HCT116 (cell line): ENCODE measurements at regions not wholly inside any gene's neighbourhood (a gene's known extent, or its start where the extent isn't known, plus 50 kb on each side); places are given as distances from the start of the nearest gene placed in this dataset.

Source experiments
- ATAC-seq: fragments of 200-7000 bp; cut with Tn5 transposase; 2 replicates; pipeline ENCODE4 v1.9.1; 2020; ENCODE audit warnings: mild to moderate bottlenecking, moderate library complexity
- BruUV-seq: library from RNA; stranded (reverse); fragments of 400-500 nt; replicated peaks from 2 replicates; lab custom pipeline; 2021; lab: Mats Ljungman, UMichigan
- CTCF ChIA-PET: fragments of 300-600 bp; sonication (Branson Sonifier 250); formaldehyde crosslinking; loops from one replicate; lab custom pipeline; 2021; ENCODE audit warnings: antibody characterized with exemption; lab: Charles Lee
- POLR2A ChIA-PET: fragments of 300-600, 350-600 bp; sonication (Branson Sonifier 250); formaldehyde crosslinking; loops from one replicate; lab custom pipeline; 2021; ENCODE audit warnings: antibody characterized with exemption; lab: Charles Lee
- RAD21 ChIA-PET, 2 experiments: fragments of 300-600 bp; sonication (Branson Sonifier 250); formaldehyde crosslinking; loops; one replicate each; lab custom pipeline; 2023; ENCODE audit warnings: low total read pairs in 2 of 2; ENCODE audit not compliant: uncharacterized antibody in 2 of 2, unreplicated experiment in 2 of 2, low non-redundant PET in 1 of 2; lab: Charles Lee
- DNase-seq: peaks from one replicate; pipeline ENCODE4 v3.0.0-alpha.2; 2010; ENCODE audit warnings: low read depth, low spot score
- H2AFZ ChIP-seq: fragments of 200-600 bp; shearing (Covaris generic), sonication (generic); 2 replicates; pipeline ENCODE4 v1.6.1; 2017; ENCODE audit warnings: low read depth, mixed run types, mixed read lengths, antibody characterized with exemption, low read length; ENCODE audit not compliant: poor library complexity, severe bottlenecking
- H3K27ac ChIP-seq: 2 replicates; pipeline ENCODE4 v1.5.1; 2012; ENCODE audit warnings: low read depth, low read length
- H3K27me3 ChIP-seq: fragments of 200-600 bp; sonication (generic); 2 replicates; pipeline ENCODE4 v1.6.1; 2016; ENCODE audit warnings: mixed run types, low read length, mixed read lengths; ENCODE audit not compliant: insufficient read depth
- H3K36me3 ChIP-seq, 2 experiments: fragments of 200-500 bp in 1 of 2; fragments of 200-600 bp in 1 of 2; sonication (Bioruptor generic) in 1 of 2; sonication (generic) in 1 of 2; 2 replicates each; pipeline versions ENCODE4 v1.5.1 to v1.6.1; 2014 to 2016; ENCODE audit warnings: low read length in 2 of 2, inconsistent platforms in 1 of 2, mixed read lengths in 1 of 2, mixed run types in 1 of 2; ENCODE audit not compliant: insufficient read depth in 2 of 2, control insufficient read depth in 1 of 2
- H3K4me1 ChIP-seq, 2 experiments: fragments of 200-600 bp in 1 of 2; sonication (generic) in 1 of 2; 2 replicates each; pipeline versions ENCODE4 v1.5.1 to v1.6.1; 2012 to 2017; ENCODE audit warnings: low read length in 2 of 2, inconsistent platforms in 1 of 2, mild to moderate bottlenecking in 1 of 2, mixed read lengths in 1 of 2, mixed run types in 1 of 2, moderate library complexity in 1 of 2; ENCODE audit not compliant: insufficient read depth in 2 of 2, control insufficient read depth in 1 of 2
- H3K4me2 ChIP-seq: fragments of 200-600 bp; sonication (generic); 2 replicates; pipeline ENCODE4 v1.6.1; 2017; ENCODE audit warnings: mixed run types, low read length, mixed read lengths
- H3K4me3 ChIP-seq, 2 experiments: fragments of 200-600 bp in 1 of 2; sonication (generic) in 1 of 2; replicated peaks in 1 of 2; 2 replicates each; pipeline ENCODE4 v1.5.1; 2011 to 2016; ENCODE audit warnings: low read length in 2 of 2, control low read depth in 1 of 2, low read depth in 1 of 2, mild to moderate bottlenecking in 1 of 2, mixed read lengths in 1 of 2, mixed run types in 1 of 2
- H3K79me2 ChIP-seq: fragments of 200-600 bp; sonication (generic); 2 replicates; pipeline ENCODE4 v1.6.1; 2017; ENCODE audit warnings: mild to moderate bottlenecking, mixed run types, low read length, moderate library complexity, mixed read lengths; ENCODE audit not compliant: insufficient read depth
- H3K9ac ChIP-seq: fragments of 200-600 bp; sonication (generic); 2 replicates; pipeline ENCODE4 v1.6.1; 2016; ENCODE audit warnings: low read length, mixed read lengths
- H3K9me2 ChIP-seq: fragments of 200-600 bp; sonication (generic), shearing (Covaris generic); 2 replicates; pipeline ENCODE4 v1.6.1; 2017; ENCODE audit warnings: mixed run types, mild to moderate bottlenecking, moderate library complexity; ENCODE audit not compliant: insufficient read depth
- H3K9me3 ChIP-seq, 2 experiments: fragments of 200-500 bp in 1 of 2; fragments of 200-600 bp in 1 of 2; sonication (Bioruptor generic) in 1 of 2; sonication (generic) in 1 of 2; 2 replicates each; pipeline ENCODE4 v1.6.1; 2014 to 2017; ENCODE audit warnings: low read length in 2 of 2, mixed read lengths in 2 of 2, inconsistent platforms in 1 of 2, low read depth in 1 of 2, mild to moderate bottlenecking in 1 of 2, mixed run types in 1 of 2, moderate library complexity in 1 of 2; ENCODE audit not compliant: control insufficient read depth in 1 of 2, insufficient read depth in 1 of 2
- H4K20me1 ChIP-seq: fragments of 200-600 bp; sonication (generic), shearing (Covaris generic); 2 replicates; pipeline ENCODE4 v1.6.1; 2017; ENCODE audit warnings: mixed run types, mild to moderate bottlenecking, moderate library complexity; ENCODE audit not compliant: insufficient read depth
- ATF3 ChIP-seq: IDR thresholded peaks from 2 replicates; pipeline ENCODE4 v1.6.1; 2012
- CBX3 ChIP-seq: IDR thresholded peaks from 2 replicates; pipeline ENCODE4 v1.6.1; 2012; ENCODE audit warnings: low read depth
- CEBPB ChIP-seq: IDR thresholded peaks from 2 replicates; pipeline ENCODE4 v1.6.1; 2012; ENCODE audit warnings: low read depth
- CTCF ChIP-seq, 3 experiments: fragments of 200-600 bp in 1 of 3; sonication (generic) in 1 of 3; IDR thresholded peaks in 2 of 3; conservative IDR thresholded peaks in 1 of 3; 2 replicates each; pipeline ENCODE4 v1.5.1; 2012 to 2017; ENCODE audit warnings: low read depth in 2 of 3, low read length in 2 of 3, antibody characterized with exemption in 1 of 3, borderline replicate concordance in 1 of 3, control low read depth in 1 of 3, mild to moderate bottlenecking in 1 of 3, mixed read lengths in 1 of 3, mixed run types in 1 of 3, moderate library complexity in 1 of 3; ENCODE audit not compliant: insufficient read depth in 1 of 3
- EGR1 ChIP-seq: IDR thresholded peaks from 2 replicates; pipeline ENCODE4 v1.6.1; 2012; ENCODE audit warnings: low read depth
- EZH2phosphoT487 ChIP-seq: fragments of 200-600 bp; IDR thresholded peaks from 2 replicates; pipeline ENCODE4 v1.6.1; 2018; ENCODE audit warnings: antibody characterized with exemption, borderline replicate concordance
- FOSL1 ChIP-seq: IDR thresholded peaks from 2 replicates; pipeline ENCODE4 v1.6.1; 2012; ENCODE audit warnings: low read depth
- JUND ChIP-seq: IDR thresholded peaks from 2 replicates; pipeline ENCODE4 v1.6.1; 2012
- MAX ChIP-seq: IDR thresholded peaks from 2 replicates; pipeline ENCODE4 v1.6.1; 2012
- POLR2A ChIP-seq: IDR thresholded peaks from 2 replicates; pipeline ENCODE4 v1.7.0; 2011; ENCODE audit warnings: borderline replicate concordance; ENCODE audit not compliant: insufficient read depth, insufficient read length; ENCODE audit errors: extremely low read depth
- POLR2AphosphoS5 ChIP-seq: IDR thresholded peaks from 2 replicates; pipeline ENCODE4 v1.6.1; 2011; ENCODE audit warnings: mild to moderate bottlenecking, low read depth, low read length, moderate library complexity
- RAD21 ChIP-seq: IDR thresholded peaks from 2 replicates; pipeline ENCODE4 v1.6.1; 2012; ENCODE audit warnings: low read depth, mild to moderate bottlenecking
- REST ChIP-seq: IDR thresholded peaks from 2 replicates; pipeline ENCODE4 v1.6.1; 2012; ENCODE audit warnings: low read depth
- SIN3A ChIP-seq: IDR thresholded peaks from 2 replicates; pipeline ENCODE4 v1.6.1; 2012; ENCODE audit warnings: low read depth
- SP1 ChIP-seq: IDR thresholded peaks from 2 replicates; pipeline ENCODE4 v1.6.1; 2012; ENCODE audit warnings: low read depth
- TCF7L2 ChIP-seq: IDR thresholded peaks from 2 replicates; pipeline ENCODE4 v1.7.0; 2011; ENCODE audit warnings: borderline replicate concordance, inconsistent platforms; ENCODE audit not compliant: insufficient read depth, insufficient read length; ENCODE audit errors: extremely low read depth
- YY1 ChIP-seq: IDR thresholded peaks from 2 replicates; pipeline ENCODE4 v1.6.1; 2011; ENCODE audit warnings: low read length, low read depth, moderate library complexity, mild to moderate bottlenecking; ENCODE audit not compliant: insufficient replicate concordance; ENCODE audit errors: extremely low read depth
- ZBTB33 ChIP-seq: IDR thresholded peaks from 2 replicates; pipeline ENCODE4 v1.6.1; 2011; ENCODE audit warnings: mild to moderate bottlenecking, low read length, moderate library complexity; ENCODE audit not compliant: insufficient replicate concordance; ENCODE audit errors: extremely low read depth
- ZFX ChIP-seq: fragments of 450-650 bp; IDR thresholded peaks from 2 replicates; pipeline ENCODE4 v1.6.1; 2017
- intact Hi-C: fragments of 100-400 bp; cut with micrococcal nuclease; formaldehyde crosslinking; loops from 2 replicates; pipeline ENCODE4 v1.10.0; 2022

- Histone ChIP-seq H3K27ac (no peak overlapping the region), H3K9ac (no peak overlapping the region), H3K4me3 (no peak overlapping the region), H3K9me3 (no peaks in the 10 kb centered on the region), H2AFZ (no peak overlapping the region), H3K36me3 (no peaks in the 10 kb centered on the region), H3K9me2 (no peaks in the 10 kb centered on the region), H3K4me1 (no peaks in the 10 kb centered on the region), H3K27me3 (no peaks in the 10 kb centered on the region), H4K20me1 (no peaks in the 10 kb centered on the region), H3K79me2 (no peaks in the 10 kb centered on the region), H3K4me2 (no peak overlapping the region)
- no peak for TF ChIP-seq CBX3
- no peak for TF ChIP-seq ZFX
- TF ChIP-seq ZBTB33, result no peak
- no peak for TF ChIP-seq EGR1
- TF ChIP-seq TCF7L2, result no peak
- TF ChIP-seq CEBPB, result no peak
- TF ChIP-seq POLR2AphosphoS5, result no peak
- TF ChIP-seq RAD21, result no peak
- no peak for TF ChIP-seq POLR2A
- TF ChIP-seq MAX, result no peak
- TF ChIP-seq FOSL1, result no peak
- TF ChIP-seq ATF3, result no peak
- TF ChIP-seq EZH2phosphoT487, result no peak
- no peak for TF ChIP-seq JUND
- no peak for TF ChIP-seq CTCF (IDR thresholded peaks at IDR 0.05 in 2 of 3, conservative IDR thresholded peaks at IDR 0.05 in 1 of 3; ENCODE audit: borderline replicate concordance in 1 of 3, insufficient read depth in 1 of 3, low read depth in 2 of 3, low read length in 2 of 3)
- TF ChIP-seq REST, result no peak
- TF ChIP-seq YY1, result no peak
- no peak for TF ChIP-seq SP1
- TF ChIP-seq SIN3A, result no peak
- ChIA-PET CTCF (no interaction called here), RAD21 (no interaction called here), POLR2A (no interaction called here)
- no peak for ATAC-seq
- intact Hi-C loops, result no loop called here
- no TSS peak for BruUV-seq
- no peak for DNase-seq
Observed at GRCh38 chr21:25456672-25457071, 150.6 kb downstream of the MRPL39 start.
